ENCODE measurements at regions not wholly inside any gene's neighbourhood (a gene's known extent, or its start where the extent isn't known, plus 50 kb on each side); places are given as distances from the start of the nearest gene placed in this dataset.
A peak's percentile ranks its signal among the peaks of the same experiment; 100 is the strongest.

DNA sequence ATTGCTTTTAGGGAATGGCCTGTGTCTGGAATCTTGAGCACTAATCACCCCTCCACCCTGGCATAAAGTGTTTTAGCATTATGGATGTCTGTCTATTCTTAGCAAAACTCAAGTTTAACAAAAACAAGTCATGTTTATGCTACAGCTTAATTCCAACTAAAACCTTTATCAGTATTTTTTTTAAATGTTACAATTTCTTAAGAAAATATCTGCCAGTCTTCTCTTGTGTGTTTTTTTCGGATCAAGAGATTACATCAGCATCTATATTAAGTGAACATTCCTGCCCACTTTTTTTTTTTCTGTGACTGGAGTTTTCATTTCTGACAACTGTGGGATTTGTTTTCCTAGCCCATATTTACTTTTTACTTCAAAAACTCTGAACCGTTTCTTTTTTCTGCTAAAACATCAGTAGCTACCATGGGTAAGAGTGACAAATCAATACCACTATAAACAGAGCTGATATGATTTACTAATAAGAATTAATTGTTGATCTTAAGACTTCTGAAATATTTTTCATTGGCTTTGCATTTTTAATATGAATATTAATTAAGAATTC, 94.3 kb downstream of the EDN1 start:
- DNase-seq, result no peak

GRCh38 chr6:12385316-12385715, 95.2 kb downstream of the EDN1 start:
- DNase-seq, result no peak

DNA sequence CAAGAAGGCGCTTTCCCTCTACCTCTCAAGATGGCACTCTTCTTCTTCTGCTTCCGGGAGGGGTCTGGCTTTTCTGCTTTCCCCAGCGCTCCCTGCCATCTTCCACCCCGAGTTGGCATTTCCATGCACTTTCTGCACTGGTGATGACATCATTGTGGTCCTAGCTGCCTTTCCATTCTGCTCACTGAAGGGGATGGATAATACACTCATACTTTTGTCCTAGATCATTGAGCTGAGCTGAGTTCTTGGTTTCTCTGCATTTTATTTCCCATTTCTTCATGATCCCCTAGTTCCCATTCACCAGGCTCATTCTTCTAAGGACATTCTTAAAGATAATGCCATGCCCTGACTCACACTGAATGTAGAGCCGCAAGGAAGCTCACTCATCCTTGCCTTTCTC, 96.7 kb downstream of the EDN1 start:
- DNase-seq, result peak; percentile 15

DNA sequence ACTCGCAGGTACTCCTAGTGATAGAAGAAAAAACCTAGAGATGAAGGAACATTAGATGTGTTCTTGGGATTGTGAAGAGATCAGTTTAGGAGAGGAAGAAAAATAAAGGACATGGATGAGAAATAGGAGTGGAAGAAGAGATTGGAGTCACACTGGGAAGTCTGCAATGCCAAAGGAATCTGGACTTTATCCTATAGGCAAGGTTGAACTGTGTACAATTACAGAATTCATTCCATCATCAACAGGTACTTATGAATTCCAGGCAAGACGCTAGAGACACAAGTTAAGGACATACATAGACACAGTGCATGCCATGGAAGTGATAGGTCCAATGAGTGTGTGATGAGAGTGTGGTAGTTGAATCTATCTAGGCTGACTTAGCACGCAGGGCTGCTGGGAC, 101.3 kb downstream of the EDN1 start:
- no peak for DNase-seq

DNA sequence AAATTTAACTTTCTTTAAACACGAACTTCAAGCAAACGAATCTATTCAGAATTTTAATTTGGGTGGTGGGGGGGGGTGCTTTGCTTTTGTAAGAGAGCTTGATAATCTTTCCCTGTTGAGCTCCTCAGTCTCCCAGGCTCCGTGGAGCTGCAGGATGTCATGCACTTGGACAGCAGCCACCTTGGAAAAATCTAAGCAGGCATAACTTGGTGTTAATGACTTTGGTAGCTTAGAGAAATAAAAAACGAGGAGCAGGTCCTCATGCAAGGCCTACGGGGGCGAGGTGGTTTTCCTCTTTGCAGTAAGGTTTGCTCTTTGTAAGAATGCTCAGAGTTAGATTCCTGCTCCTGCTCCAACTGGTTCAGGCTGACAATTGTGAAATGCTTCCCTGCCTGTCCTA, 102.3 kb downstream of the EDN1 start:
- peak; percentile 6 for DNase-seq

DNA sequence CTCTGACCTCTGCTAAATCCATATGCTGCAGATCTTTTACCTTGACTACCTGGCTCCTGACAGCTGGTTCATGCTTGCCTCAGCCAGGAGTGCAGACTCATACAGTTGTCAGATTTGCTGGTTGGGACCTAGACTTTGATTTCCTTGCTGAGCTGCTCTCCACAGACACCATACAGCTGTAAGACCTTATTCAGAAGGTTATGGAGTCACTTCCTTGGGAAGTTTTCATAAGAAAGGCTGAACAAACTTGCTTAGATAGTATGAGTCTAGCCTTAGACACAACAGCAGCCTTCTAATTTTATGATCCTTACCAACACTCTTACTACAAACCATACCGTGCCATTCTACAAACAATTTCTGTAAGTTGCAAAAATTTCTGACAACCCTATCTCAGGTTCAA, 102.9 kb downstream of the EDN1 start:
- DNase-seq, result no peak

DNA sequence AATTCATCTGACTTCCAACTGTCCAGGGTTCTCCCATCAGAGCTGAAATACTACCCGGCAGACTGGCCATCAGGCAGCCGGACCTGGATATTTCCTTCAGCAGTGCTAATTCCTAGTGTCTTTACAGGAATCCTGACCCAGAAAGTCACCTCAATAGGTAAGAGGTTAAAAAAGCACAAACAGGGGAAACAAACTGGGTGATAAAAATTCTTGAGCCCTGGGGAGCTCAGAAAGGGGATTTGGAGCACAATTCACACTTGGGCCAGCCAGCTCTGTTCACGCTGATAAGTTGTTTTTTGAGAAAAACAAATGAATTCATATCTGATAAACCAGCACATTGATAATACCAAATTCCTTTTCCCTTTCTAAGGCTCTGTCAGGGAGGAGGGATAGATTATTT, 104.0 kb downstream of the EDN1 start:
- DNase-seq, result no peak

DNA sequence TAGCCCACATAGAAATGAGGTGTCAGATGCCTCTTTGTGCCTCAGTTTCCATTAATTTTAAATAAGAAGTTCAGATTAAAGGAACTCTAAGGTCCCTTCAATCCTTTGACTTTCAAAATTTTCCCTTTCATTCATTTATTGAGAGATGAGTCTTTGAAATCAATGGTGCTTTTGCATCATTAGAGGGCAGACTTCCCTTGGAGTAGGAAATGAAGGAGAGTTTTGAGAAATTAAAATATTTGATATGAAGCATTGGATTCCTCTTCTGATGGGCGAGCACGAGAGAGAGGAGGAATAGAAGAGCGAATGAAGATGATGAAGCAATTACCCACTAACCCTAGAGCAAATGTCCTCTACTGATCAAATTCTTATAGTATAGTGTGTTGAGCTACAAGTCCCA, 105.7 kb downstream of the EDN1 start:
- no peak for DNase-seq

DNA sequence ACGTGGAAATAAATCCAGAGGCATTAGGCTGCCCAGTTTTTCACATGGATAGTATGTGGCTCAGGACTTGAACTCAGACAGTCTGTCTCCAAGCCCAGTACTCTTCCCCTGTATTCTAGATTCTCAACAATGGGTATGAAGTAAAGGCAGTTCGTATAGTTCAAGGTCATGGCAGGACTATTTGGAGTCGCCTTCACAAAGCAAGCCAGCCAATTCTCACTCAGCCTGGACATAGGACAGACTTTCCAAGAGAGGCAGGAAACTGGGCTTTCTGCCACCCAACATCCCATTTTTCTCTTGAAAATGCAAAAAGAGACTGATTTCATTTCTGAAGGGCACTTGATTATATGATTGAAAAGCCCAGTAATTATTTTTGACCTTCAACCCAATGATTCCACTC, 111.0 kb downstream of the EDN1 start:
- DNase-seq, result no peak

- DNase-seq, result peak; percentile 82
Observed at GRCh38 chr6:12403201-12403826, 113.2 kb downstream of the EDN1 start.

GRCh38 chr6:12403947-12404647, 113.9 kb downstream of the EDN1 start:
- DNase-seq, result peak; percentile 55

DNA sequence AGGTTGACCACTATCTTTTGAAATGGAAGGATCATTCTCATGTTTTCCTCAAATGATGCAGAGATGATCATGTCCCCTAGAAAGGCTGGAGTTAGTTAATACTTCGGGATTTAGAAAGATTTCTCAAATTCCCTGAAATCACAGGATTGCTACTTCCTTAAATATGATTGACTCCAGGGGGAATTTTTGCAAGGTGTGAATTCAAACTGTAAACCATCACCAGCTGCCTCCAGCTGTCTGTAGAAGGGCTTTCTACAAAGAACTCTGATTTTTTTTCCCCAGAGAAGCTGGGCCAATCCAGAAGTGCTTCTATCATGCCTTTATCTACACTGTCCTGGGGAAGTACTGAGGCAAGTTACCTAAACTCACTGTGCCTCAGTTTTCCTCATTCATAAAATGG, 114.5 kb downstream of the EDN1 start:
- DNase-seq, result no peak

- no peak for DNase-seq
Observed at GRCh38 chr6:12408752-12409151, 118.6 kb downstream of the EDN1 start.

GRCh38 chr6:12410946-12411345, 120.8 kb downstream of the EDN1 start:
- DNase-seq, result no peak

DNA sequence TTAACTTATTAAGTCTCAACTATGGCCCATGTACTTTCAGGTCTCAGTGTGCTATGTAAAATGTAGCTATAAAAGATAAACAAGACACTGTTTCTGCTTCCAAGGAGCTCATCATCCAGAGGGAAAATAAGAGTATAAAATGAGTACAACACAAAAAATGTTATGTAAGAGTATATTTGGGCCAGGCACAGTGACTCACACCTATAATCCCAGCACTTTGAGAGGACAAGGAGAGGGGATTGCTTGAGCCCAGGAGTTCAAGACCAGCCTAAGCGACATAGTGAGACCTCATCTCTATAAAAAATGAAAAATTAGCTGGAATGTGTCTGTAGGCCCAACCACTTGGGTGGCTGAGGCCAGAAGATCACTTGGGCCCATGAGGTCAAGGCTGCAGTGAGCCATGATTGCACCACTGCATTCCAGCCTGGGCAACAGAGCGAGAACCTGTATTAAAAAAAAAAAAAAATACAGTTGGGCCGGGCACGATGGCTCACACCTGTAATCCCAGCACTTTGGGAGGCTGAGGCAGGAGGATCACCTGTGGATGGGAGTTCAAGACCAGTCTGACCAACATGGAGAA, 124.0 kb downstream of the EDN1 start:
- no peak for DNase-seq

GRCh38 chr6:12415980-12416598, 125.9 kb downstream of the EDN1 start:
- DNase-seq, result no peak

GRCh38 chr6:12417191-12417590, 127.0 kb downstream of the EDN1 start:
- DNase-seq, result no peak

- no peak for DNase-seq
Observed at GRCh38 chr6:12418946-12419345, 128.8 kb downstream of the EDN1 start.

- no peak for DNase-seq
Observed at GRCh38 chr6:12419631-12420272, 129.6 kb downstream of the EDN1 start.

GRCh38 chr6:12420626-12421025, 130.5 kb downstream of the EDN1 start:
- peak; percentile 21 for DNase-seq

GRCh38 chr6:12421596-12421995, 131.4 kb downstream of the EDN1 start:
- DNase-seq, result no peak

GRCh38 chr6:12422848-12423247, 132.7 kb downstream of the EDN1 start:
- DNase-seq, result no peak

DNA sequence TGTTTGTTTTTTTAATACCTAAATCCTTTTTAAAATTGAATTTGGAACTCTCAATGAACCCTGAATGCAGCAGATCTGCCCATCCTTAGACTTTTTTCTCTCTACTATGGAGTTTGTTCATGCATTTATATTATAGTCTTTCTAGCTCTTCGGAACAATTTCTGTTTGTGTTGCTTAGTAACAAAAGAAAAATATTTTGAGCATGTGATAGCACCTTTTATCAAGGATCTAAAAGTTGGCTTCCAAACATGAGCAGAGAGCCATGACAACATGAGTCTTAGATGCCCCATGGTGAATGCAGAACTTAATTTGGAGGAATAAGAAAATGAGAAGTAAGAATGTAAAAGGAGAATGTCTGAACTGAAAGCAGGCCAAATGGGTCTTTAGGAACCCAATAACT, 133.7 kb downstream of the EDN1 start:
- no peak for DNase-seq

Data from EL (cell line).